ENCODE measurements at regions not wholly inside any gene's neighbourhood (a gene's known extent, or its start where the extent isn't known, plus 50 kb on each side); places are given as distances from the start of the nearest gene placed in this dataset.

DNA sequence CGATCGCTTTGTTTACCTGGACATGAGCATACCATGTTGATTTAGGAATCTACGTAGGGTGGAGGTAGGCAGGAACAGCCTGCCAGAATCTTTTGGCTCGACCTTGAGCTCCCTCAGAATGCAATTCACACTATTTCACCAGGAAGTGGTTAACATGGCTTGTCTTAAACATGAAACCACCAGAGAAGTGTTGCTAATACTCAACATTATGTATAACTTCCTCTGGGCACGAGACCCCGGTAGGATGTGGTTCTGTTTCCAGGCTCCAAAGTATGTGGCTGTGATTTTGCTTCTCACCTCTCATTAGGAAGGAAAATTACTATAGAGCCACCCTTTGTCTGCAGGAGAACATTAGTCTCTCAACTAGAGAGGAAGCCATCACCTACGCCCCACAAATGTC is 59.0 kb upstream of the VCX3B start:
- in situ Hi-C loops (cut with HindIII; ENCODE audit: low sequenced_read_pairs), result no loop called here
- DNase-seq (ENCODE audit: low spot score), result no peak

- in situ Hi-C loops (cut with HindIII; ENCODE audit: low sequenced_read_pairs), result no loop called here
- no peak for DNase-seq (ENCODE audit: low spot score)
These were observed 51.4 kb upstream of the VCX3B start for GRCh38 chrX:8413279-8413678.

Data from G401 (cell line).